OCI-LY1 (cell line): ENCODE measurements at regions not wholly inside any gene's neighbourhood (a gene's known extent, or its start where the extent isn't known, plus 50 kb on each side); places are given as distances from the start of the nearest gene placed in this dataset.

Experiments used
- H2AFZ ChIP-seq: fragments of 200-600 bp; sonication (generic), shearing (Covaris generic); 2 replicates; pipeline ENCODE4 v1.6.0; 2014; ENCODE audit warnings: antibody characterized with exemption, mild to moderate bottlenecking, low read length
- H3F3A ChIP-seq: fragments of 200-600 bp; sonication (generic), shearing (Covaris generic); 2 replicates; pipeline ENCODE4 v1.6.0; 2014; ENCODE audit warnings: mild to moderate bottlenecking, antibody characterized with exemption, low read length, moderate library complexity; ENCODE audit not compliant: insufficient read depth
- H3K27ac ChIP-seq: fragments of 200-600 bp; sonication (generic); 2 replicates; pipeline ENCODE4 v1.5.1; 2014; ENCODE audit warnings: low read length, mixed run types, mild to moderate bottlenecking, low read depth; ENCODE audit not compliant: poor library complexity, severe bottlenecking
- H3K27me3 ChIP-seq: fragments of 200-600 bp; sonication (generic); 2 replicates; pipeline ENCODE4 v1.6.0; 2014; ENCODE audit warnings: antibody characterized with exemption, mild to moderate bottlenecking, low read length, moderate library complexity; ENCODE audit not compliant: insufficient read depth
- H3K36me3 ChIP-seq: fragments of 200-600 bp; sonication (generic); 2 replicates; pipeline ENCODE4 v1.6.1; 2014; ENCODE audit warnings: mild to moderate bottlenecking, antibody characterized with exemption, low read length, moderate library complexity, mixed read lengths; ENCODE audit not compliant: insufficient read depth
- H3K4me1 ChIP-seq: fragments of 200-600 bp; sonication (generic); 2 replicates; pipeline ENCODE4 v1.5.1; 2014; ENCODE audit warnings: mild to moderate bottlenecking, low read length, moderate library complexity; ENCODE audit not compliant: insufficient read depth, severe bottlenecking
- H3K4me2 ChIP-seq: fragments of 200-600 bp; sonication (generic), shearing (Covaris generic); 2 replicates; pipeline ENCODE4 v1.6.1; 2014; ENCODE audit warnings: low read length
- H3K4me3 ChIP-seq: fragments of 200-600 bp; sonication (generic); 2 replicates; pipeline ENCODE4 v1.5.1; 2014; ENCODE audit warnings: low read length, low read depth, mild to moderate bottlenecking, mixed read lengths; ENCODE audit not compliant: poor library complexity, severe bottlenecking
- H3K79me2 ChIP-seq: fragments of 200-600 bp; shearing (Covaris generic); 2 replicates; pipeline ENCODE4 v1.6.1; 2016; ENCODE audit warnings: mixed run types, low read length, mixed read lengths; ENCODE audit not compliant: insufficient read depth
- H3K9ac ChIP-seq: fragments of 200-600 bp; sonication (generic), shearing (Covaris generic); 2 replicates; pipeline ENCODE4 v1.6.1; 2014; ENCODE audit warnings: mild to moderate bottlenecking, low read length, mixed read lengths
- H3K9me2 ChIP-seq: fragments of 200-600 bp; sonication (generic), shearing (Covaris generic); 2 replicates; pipeline ENCODE4 v1.6.1; 2014; ENCODE audit warnings: low read depth, mild to moderate bottlenecking, low read length, mixed read lengths
- H3K9me3 ChIP-seq: fragments of 200-600 bp; shearing (Covaris generic); 2 replicates; pipeline ENCODE4 v1.6.1; 2014; ENCODE audit warnings: low read length, mixed read lengths
- H4K20me1 ChIP-seq: fragments of 200-600 bp; sonication (generic), shearing (Covaris generic); 2 replicates; pipeline ENCODE4 v1.6.0; 2016; ENCODE audit warnings: mild to moderate bottlenecking, low read length; ENCODE audit not compliant: insufficient read depth
- CTCF ChIP-seq: fragments of 200-600 bp; sonication (generic), shearing (Covaris generic); IDR thresholded peaks from 2 replicates; pipeline ENCODE4 v1.5.1; 2017; ENCODE audit warnings: mild to moderate bottlenecking, antibody characterized with exemption, low read length, moderate library complexity, mixed read lengths
- EZH2 ChIP-seq: fragments of 200-600 bp; sonication (generic), shearing (Covaris generic); IDR thresholded peaks from 2 replicates; pipeline ENCODE4 v1.8.0; 2017; ENCODE audit warnings: borderline replicate concordance, mixed run types, mild to moderate bottlenecking, antibody characterized with exemption, low read length, moderate library complexity, mixed read lengths

DNA sequence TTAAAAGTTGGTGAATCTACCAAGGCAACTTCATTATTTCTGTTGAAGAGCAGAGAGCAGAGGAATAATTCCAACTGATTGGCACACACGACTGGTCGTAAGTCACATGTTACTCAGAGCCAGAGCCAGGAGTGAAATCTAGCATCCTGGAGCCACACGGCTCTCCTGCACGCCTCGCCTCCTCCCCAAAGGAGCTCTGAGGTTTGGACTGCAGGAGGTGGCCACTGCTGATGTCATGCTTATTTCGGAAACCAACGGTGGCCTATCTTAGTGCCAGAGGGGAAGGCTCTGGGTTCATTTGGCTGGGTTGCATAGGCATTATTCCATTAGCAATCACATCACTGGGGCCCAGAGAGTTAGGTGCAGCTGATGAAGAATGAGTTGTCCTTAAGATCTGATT lies 123.5 kb upstream of the RALGAPA2 start:
- Histone ChIP-seq H3K9me3 (no peaks in the 10 kb centered on the region), H3K79me2 (no peaks in the 10 kb centered on the region), H2AFZ (no peak overlapping the region)

DNA sequence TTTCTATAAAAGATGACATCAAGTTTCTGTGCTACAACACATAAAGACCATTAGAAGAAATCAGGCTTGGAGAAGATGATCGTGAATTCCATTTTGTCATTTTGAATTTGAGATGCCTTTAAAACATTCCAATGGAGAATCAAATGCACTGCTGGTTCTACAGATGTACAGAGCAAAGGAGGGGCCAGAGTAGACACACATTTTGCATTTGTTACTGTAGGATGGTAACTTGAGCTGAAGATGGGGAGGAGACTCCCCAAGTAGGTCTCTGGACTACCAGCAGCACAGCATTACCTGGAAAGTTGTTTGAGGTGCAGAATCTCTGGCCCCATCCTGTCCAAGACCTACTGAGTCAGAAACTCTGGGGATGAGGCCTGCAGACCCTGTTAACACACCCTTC lies 121.6 kb upstream of the RALGAPA2 start:
- H3K4me1 ChIP-seq, result no peaks in the 10 kb centered on the region
- no peak overlapping the region for H3K9ac ChIP-seq
- no peaks in the 10 kb centered on the region for H3K27me3 ChIP-seq
- no peaks in the 10 kb centered on the region for H3K36me3 ChIP-seq
- no peak overlapping the region for H3K4me3 ChIP-seq
- H2AFZ ChIP-seq, result no peak overlapping the region
- TF ChIP-seq CTCF (no peak), EZH2 (no peak)
- H3K27ac ChIP-seq, result no peak overlapping the region
- H3K9me3 ChIP-seq, result no peaks in the 10 kb centered on the region
- H3F3A ChIP-seq, result no peaks in the 10 kb centered on the region
- H3K9me2 ChIP-seq, result no peaks in the 10 kb centered on the region
- H4K20me1 ChIP-seq, result no peaks in the 10 kb centered on the region
- no peak overlapping the region for H3K4me2 ChIP-seq
- no peaks in the 10 kb centered on the region for H3K79me2 ChIP-seq

More for the DNA sequence above, 123.5 kb upstream of the RALGAPA2 start:
- Histone ChIP-seq H4K20me1 (no peaks in the 10 kb centered on the region), H3K27ac (no peak overlapping the region), H3K4me1 (no peaks in the 10 kb centered on the region), H3K4me2 (no peak overlapping the region), H3K36me3 (no peaks in the 10 kb centered on the region), H3K4me3 (no peak overlapping the region), H3K9me2 (no peaks in the 10 kb centered on the region), H3K9ac (no peak overlapping the region), H3F3A (no peaks in the 10 kb centered on the region), H3K27me3 (no peaks in the 10 kb centered on the region)
- TF ChIP-seq EZH2, result no peak
- TF ChIP-seq CTCF, result no peak

GRCh38 chr20:20832715-20833114 lies 120.3 kb upstream of the RALGAPA2 start:
- H3K36me3 ChIP-seq, result no peaks in the 10 kb centered on the region
- no peaks in the 10 kb centered on the region for H3K9me3 ChIP-seq
- no peaks in the 10 kb centered on the region for H3K27me3 ChIP-seq
- no peaks in the 10 kb centered on the region for H3F3A ChIP-seq
- no peaks in the 10 kb centered on the region for H3K9me2 ChIP-seq
- H2AFZ ChIP-seq, result no peak overlapping the region
- TF ChIP-seq CTCF (no peak), EZH2 (no peak)
- no peaks in the 10 kb centered on the region for H3K4me1 ChIP-seq
- H4K20me1 ChIP-seq, result no peaks in the 10 kb centered on the region
- H3K4me3 ChIP-seq, result no peak overlapping the region
- H3K27ac ChIP-seq, result no peak overlapping the region
- no peaks in the 10 kb centered on the region for H3K79me2 ChIP-seq
- H3K4me2 ChIP-seq, result no peak overlapping the region
- H3K9ac ChIP-seq, result no peak overlapping the region
